K562 (cell line): ENCODE measurements at regions not wholly inside any gene's neighbourhood (a gene's known extent, or its start where the extent isn't known, plus 50 kb on each side); places are given as distances from the start of the nearest gene placed in this dataset.

Experiments used
- KDM4B ChIP-seq, 2 experiments: fragments of 450-650 bp in 1 of 2; sonication (generic) in 1 of 2; IDR thresholded peaks; 2 replicates each; pipeline ENCODE4 v1.6.1; 2016 to 2017; ENCODE audit warnings: borderline replicate concordance in 2 of 2, antibody characterized with exemption in 1 of 2, low read depth in 1 of 2, mild to moderate bottlenecking in 1 of 2
- NFATC3 ChIP-seq: fragments of 450-650 bp; IDR thresholded peaks from 2 replicates; pipeline ENCODE4 v1.6.1; 2017; ENCODE audit warnings: mild to moderate bottlenecking
- ZNF347 ChIP-seq: fragments of 450-650 bp; formaldehyde crosslinking; IDR thresholded peaks from 2 replicates; pipeline ENCODE4 v1.4.0; 2020; ENCODE audit warnings: low read depth, mild to moderate bottlenecking, moderate library complexity
- TF ChIP-seq, protein P1 (sequence below): fragments of 450-650 bp; formaldehyde crosslinking; conservative IDR thresholded peaks from 2 replicates; pipeline ENCODE4 v1.4.0; 2022; ENCODE audit warnings: mild to moderate bottlenecking, missing genetic modification characterization
- TF ChIP-seq, protein P2 (sequence below), 3 experiments: IDR thresholded peaks in 2 of 3; conservative IDR thresholded peaks in 1 of 3; 2 replicates each; pipeline ENCODE4 v1.5.1; 2011 to 2012; ENCODE audit warnings: low read length in 3 of 3, mild to moderate bottlenecking in 3 of 3, control low read depth in 2 of 3, improper control_type of control experiment in 1 of 3, inconsistent platforms in 1 of 3, low read depth in 1 of 3, mixed read lengths in 1 of 3, moderate library complexity in 1 of 3; ENCODE audit not compliant: insufficient read depth in 2 of 3

DNA sequence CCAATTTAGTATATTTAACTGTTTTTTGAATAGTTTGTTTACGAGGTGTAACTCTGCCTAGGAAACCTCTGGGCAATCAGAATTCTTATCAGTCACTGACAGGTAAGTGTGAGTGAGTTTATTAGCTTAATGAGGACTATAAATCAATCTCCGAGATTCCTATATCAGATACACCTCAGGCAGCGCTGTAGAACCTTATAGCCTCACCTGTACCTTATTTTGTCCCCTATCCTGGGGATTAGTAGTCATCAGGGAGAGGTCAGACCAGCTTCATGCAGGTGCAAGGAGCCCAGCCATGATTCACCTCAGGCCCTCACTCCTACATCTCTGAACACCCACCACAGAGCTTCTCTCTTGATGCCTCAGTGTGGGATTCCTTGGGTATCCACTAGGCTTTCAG, 256.0 kb downstream of the KTN1 start:
- TF ChIP-seq, protein P1, sequence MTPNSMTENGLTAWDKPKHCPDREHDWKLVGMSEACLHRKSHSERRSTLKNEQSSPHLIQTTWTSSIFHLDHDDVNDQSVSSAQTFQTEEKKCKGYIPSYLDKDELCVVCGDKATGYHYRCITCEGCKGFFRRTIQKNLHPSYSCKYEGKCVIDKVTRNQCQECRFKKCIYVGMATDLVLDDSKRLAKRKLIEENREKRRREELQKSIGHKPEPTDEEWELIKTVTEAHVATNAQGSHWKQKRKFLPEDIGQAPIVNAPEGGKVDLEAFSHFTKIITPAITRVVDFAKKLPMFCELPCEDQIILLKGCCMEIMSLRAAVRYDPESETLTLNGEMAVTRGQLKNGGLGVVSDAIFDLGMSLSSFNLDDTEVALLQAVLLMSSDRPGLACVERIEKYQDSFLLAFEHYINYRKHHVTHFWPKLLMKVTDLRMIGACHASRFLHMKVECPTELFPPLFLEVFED, result no peak
- TF ChIP-seq NFATC3, result no peak
- TF ChIP-seq, protein P2, sequence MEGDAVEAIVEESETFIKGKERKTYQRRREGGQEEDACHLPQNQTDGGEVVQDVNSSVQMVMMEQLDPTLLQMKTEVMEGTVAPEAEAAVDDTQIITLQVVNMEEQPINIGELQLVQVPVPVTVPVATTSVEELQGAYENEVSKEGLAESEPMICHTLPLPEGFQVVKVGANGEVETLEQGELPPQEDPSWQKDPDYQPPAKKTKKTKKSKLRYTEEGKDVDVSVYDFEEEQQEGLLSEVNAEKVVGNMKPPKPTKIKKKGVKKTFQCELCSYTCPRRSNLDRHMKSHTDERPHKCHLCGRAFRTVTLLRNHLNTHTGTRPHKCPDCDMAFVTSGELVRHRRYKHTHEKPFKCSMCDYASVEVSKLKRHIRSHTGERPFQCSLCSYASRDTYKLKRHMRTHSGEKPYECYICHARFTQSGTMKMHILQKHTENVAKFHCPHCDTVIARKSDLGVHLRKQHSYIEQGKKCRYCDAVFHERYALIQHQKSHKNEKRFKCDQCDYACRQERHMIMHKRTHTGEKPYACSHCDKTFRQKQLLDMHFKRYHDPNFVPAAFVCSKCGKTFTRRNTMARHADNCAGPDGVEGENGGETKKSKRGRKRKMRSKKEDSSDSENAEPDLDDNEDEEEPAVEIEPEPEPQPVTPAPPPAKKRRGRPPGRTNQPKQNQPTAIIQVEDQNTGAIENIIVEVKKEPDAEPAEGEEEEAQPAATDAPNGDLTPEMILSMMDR (IDR thresholded peaks at IDR 0.05 in 2 of 3, conservative IDR thresholded peaks at IDR 0.05 in 1 of 3; ENCODE audit: insufficient read depth in 2 of 3, low read depth in 1 of 3, low read length in 3 of 3), result no peak
- no peak for TF ChIP-seq KDM4B (IDR thresholded peaks at IDR 0.05; ENCODE audit: borderline replicate concordance in 2 of 2, low read depth in 1 of 2)
- no peak for TF ChIP-seq ZNF347 (CRISPR knock-in tag)
